Thoracic aorta (tissue), 2 donors: ENCODE measurements at regions not wholly inside any gene's neighbourhood (a gene's known extent, or its start where the extent isn't known, plus 50 kb on each side); places are given as distances from the start of the nearest gene placed in this dataset.

Experiments used
- ATAC-seq: fragments of 150-250 bp; one replicate; pipeline ENCODE4 v1.8.0; 2017; ENCODE audit warnings: low read depth; ENCODE audit not compliant: insufficient number of reproducible peaks, low FRiP score
- DNase-seq: peaks from one replicate; pipeline ENCODE4 v3.0.0-alpha.2; 2020; ENCODE audit warnings: low spot score
- H3K27ac ChIP-seq, 2 donors: fragments of 200-600 bp; sonication (generic); 1 replicate in 1 of 2; 2 replicates in 1 of 2; pipeline ENCODE4 v1.5.1; 2016; ENCODE audit warnings: mild to moderate bottlenecking in 2 of 2, moderate library complexity in 2 of 2
- H3K27me3 ChIP-seq: fragments of 200-600 bp; sonication (generic); replicated peaks from 2 replicates; pipeline ENCODE4 v1.6.0; 2016; ENCODE audit warnings: mild to moderate bottlenecking; ENCODE audit not compliant: insufficient read depth
- H3K36me3 ChIP-seq: fragments of 200-600 bp; sonication (generic); one replicate; pipeline ENCODE4 v1.5.1; 2016
- H3K4me1 ChIP-seq, 2 donors: fragments of 200-600 bp; sonication (generic); 1 replicate in 1 of 2; 2 replicates in 1 of 2; pipeline versions ENCODE4 v1.5.1 to v1.6.0; 2016; ENCODE audit warnings: low read depth in 2 of 2, mild to moderate bottlenecking in 1 of 2; ENCODE audit not compliant: control insufficient read depth in 1 of 2
- H3K4me3 ChIP-seq: fragments of 200-600 bp; sonication (generic); 2 replicates; pipeline ENCODE4 v1.5.1; 2016; ENCODE audit warnings: mild to moderate bottlenecking
- H3K9me3 ChIP-seq: fragments of 200-600 bp; sonication (generic); 2 replicates; pipeline ENCODE4 v1.5.1; 2016
- CTCF ChIP-seq: fragments of 200-600 bp; sonication (generic); IDR thresholded peaks from one replicate; pipeline ENCODE4 v1.5.1; 2019; ENCODE audit warnings: antibody characterized with exemption

- Histone ChIP-seq H3K9me3 (no peaks in the 10 kb centered on the region), H3K4me3 (no peak overlapping the region), H3K4me1 (no peaks in the 10 kb centered on the region), H3K27ac (no peak overlapping the region), H3K36me3 (no peaks in the 10 kb centered on the region), H3K27me3 (no peaks in the 10 kb centered on the region)
- ATAC-seq (no peak), DNase-seq (no peak)
- TF ChIP-seq CTCF, result no peak
These were observed 235.2 kb upstream of the THSD7B start for GRCh38 chr2:136530146-136530545.

- Histone ChIP-seq H3K27ac (no peak overlapping the region), H3K27me3 (no peaks in the 10 kb centered on the region), H3K4me3 (no peak overlapping the region), H3K9me3 (no peaks in the 10 kb centered on the region), H3K36me3 (no peaks in the 10 kb centered on the region), H3K4me1 (no peaks in the 10 kb centered on the region)
- DNase-seq, result no peak
- no peak for ATAC-seq
- no peak for TF ChIP-seq CTCF
These were observed 237.8 kb upstream of the THSD7B start for GRCh38 chr2:136527560-136527959.

- ATAC-seq, result no peak
- H3K27me3 ChIP-seq, result no peaks in the 10 kb centered on the region
- no peak overlapping the region for H3K4me3 ChIP-seq
- no peak for TF ChIP-seq CTCF
- DNase-seq, result no peak
- H3K27ac ChIP-seq, result no peak overlapping the region
- H3K9me3 ChIP-seq, result no peaks in the 10 kb centered on the region
- H3K36me3 ChIP-seq, result no peaks in the 10 kb centered on the region
- no peaks in the 10 kb centered on the region for H3K4me1 ChIP-seq
These were observed 242.6 kb upstream of the THSD7B start for GRCh38 chr2:136522724-136523123.

GRCh38 chr2:136517716-136518115 lies 247.6 kb upstream of the THSD7B start:
- H3K27me3 ChIP-seq, result no peaks in the 10 kb centered on the region
- no peak for TF ChIP-seq CTCF
- no peaks in the 10 kb centered on the region for H3K36me3 ChIP-seq
- no peak overlapping the region for H3K27ac ChIP-seq
- H3K9me3 ChIP-seq, result no peaks in the 10 kb centered on the region
- no peak for DNase-seq
- no peak overlapping the region for H3K4me3 ChIP-seq
- H3K4me1 ChIP-seq, result no peaks in the 10 kb centered on the region
- ATAC-seq, result no peak

GRCh38 chr2:136510244-136510643 lies 255.1 kb upstream of the THSD7B start:
- Histone ChIP-seq H3K36me3 (no peaks in the 10 kb centered on the region), H3K4me1 (no peaks in the 10 kb centered on the region), H3K9me3 (no peaks in the 10 kb centered on the region), H3K27ac (no peak overlapping the region), H3K27me3 (no peaks in the 10 kb centered on the region), H3K4me3 (no peak overlapping the region)
- DNase-seq (no peak), ATAC-seq (no peak)
- no peak for TF ChIP-seq CTCF
